Fibroblast of lung (primary cell): ENCODE measurements at regions not wholly inside any gene's neighbourhood (a gene's known extent, or its start where the extent isn't known, plus 50 kb on each side); places are given as distances from the start of the nearest gene placed in this dataset.

ENCODE experiments used
- EZH2 ChIP-seq: IDR thresholded peaks from 2 replicates; pipeline ENCODE4 v1.5.1; 2012; ENCODE audit warnings: low read length, control low read depth, mild to moderate bottlenecking; ENCODE audit errors: missing control alignments
- TF ChIP-seq, protein P1 (sequence below), 2 donors: IDR thresholded peaks in 1 of 2; conservative IDR thresholded peaks in 1 of 2; 1 replicate in 1 of 2; 2 replicates in 1 of 2; pipeline ENCODE4 v1.5.1; 2011 to 2012; ENCODE audit warnings: low read length in 2 of 2, control low read depth in 1 of 2, inconsistent platforms in 1 of 2, low read depth in 1 of 2, mild to moderate bottlenecking in 1 of 2

DNA sequence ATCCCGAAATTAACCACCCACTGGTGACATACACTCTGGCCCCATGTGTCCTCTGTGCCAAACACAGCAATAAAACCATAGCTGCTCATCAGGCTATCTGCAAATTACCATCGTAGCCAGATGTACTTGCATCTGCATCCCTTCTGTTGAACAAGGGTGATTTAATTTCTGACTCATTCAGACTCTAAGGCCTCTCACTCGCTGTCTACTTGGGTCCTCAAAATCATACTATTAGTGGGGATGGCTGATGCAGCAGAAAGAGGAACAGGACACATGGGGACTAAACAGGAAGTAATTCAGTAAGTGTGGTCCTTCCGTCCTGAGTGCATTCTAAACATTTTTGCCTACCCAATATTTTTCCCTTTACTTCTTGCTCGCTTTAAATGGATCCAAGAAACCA is 2275.0 kb upstream of the PCDH20 start:
- TF ChIP-seq, protein P1, sequence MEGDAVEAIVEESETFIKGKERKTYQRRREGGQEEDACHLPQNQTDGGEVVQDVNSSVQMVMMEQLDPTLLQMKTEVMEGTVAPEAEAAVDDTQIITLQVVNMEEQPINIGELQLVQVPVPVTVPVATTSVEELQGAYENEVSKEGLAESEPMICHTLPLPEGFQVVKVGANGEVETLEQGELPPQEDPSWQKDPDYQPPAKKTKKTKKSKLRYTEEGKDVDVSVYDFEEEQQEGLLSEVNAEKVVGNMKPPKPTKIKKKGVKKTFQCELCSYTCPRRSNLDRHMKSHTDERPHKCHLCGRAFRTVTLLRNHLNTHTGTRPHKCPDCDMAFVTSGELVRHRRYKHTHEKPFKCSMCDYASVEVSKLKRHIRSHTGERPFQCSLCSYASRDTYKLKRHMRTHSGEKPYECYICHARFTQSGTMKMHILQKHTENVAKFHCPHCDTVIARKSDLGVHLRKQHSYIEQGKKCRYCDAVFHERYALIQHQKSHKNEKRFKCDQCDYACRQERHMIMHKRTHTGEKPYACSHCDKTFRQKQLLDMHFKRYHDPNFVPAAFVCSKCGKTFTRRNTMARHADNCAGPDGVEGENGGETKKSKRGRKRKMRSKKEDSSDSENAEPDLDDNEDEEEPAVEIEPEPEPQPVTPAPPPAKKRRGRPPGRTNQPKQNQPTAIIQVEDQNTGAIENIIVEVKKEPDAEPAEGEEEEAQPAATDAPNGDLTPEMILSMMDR (conservative IDR thresholded peaks at IDR 0.05 in 1 of 2, IDR thresholded peaks at IDR 0.05 in 1 of 2; ENCODE audit: low read depth in 1 of 2, low read length in 2 of 2) = no peak
- no peak for TF ChIP-seq EZH2
